DOHH2 (cell line): ENCODE measurements at regions not wholly inside any gene's neighbourhood (a gene's known extent, or its start where the extent isn't known, plus 50 kb on each side); places are given as distances from the start of the nearest gene placed in this dataset.

Experiments used
- CTCF ChIP-seq: fragments of 200-600 bp; sonication (generic); IDR thresholded peaks from one replicate; pipeline ENCODE4 v1.5.1; 2014; ENCODE audit warnings: antibody characterized with exemption, mild to moderate bottlenecking, low read depth, low read length; ENCODE audit not compliant: poor library complexity, severe bottlenecking
- EZH2phosphoT487 ChIP-seq: fragments of 200-600 bp; sonication (generic); IDR thresholded peaks from 2 replicates; pipeline ENCODE4 v1.6.1; 2017; ENCODE audit warnings: borderline replicate concordance, mild to moderate bottlenecking, antibody characterized with exemption, low read length, moderate library complexity, mixed read lengths

GRCh38 chr15:72911626-72912025 is 128.1 kb upstream of the ADPGK start:
- TF ChIP-seq CTCF = no peak
- TF ChIP-seq EZH2phosphoT487 = no peak
